Activated naive CD4-positive, alpha-beta T cell treated with anti-CD3 and anti-CD28 coated beads, Interleukin-2, amount 10 ng/mL, durations not matched to agents 7 days and 5 days (primary cell): ENCODE measurements at regions not wholly inside any gene's neighbourhood (a gene's known extent, or its start where the extent isn't known, plus 50 kb on each side); places are given as distances from the start of the nearest gene placed in this dataset.
A peak's percentile ranks its signal among the peaks of the same experiment; 100 is the strongest.
"Not testable (repeated sequence)": the region's sequence is repeated elsewhere in the genome, so short reads cannot be mapped to it uniquely, and the experiment has no call there.

Experiments
- CTCF ChIA-PET: fragments of 350-600 bp; sonication (Branson Sonifier 250); formaldehyde crosslinking; loops from one replicate; lab custom pipeline; 2021; ENCODE audit warnings: antibody characterized with exemption; lab: Charles Lee
- DNase-seq: peaks from one replicate; pipeline ENCODE4 v3.0.0-alpha.2; 2020
- H3K27ac Mint-ChIP-seq: one replicate; pipeline ENCODE4 v1.8.0; 2021; ENCODE audit warnings: mild to moderate bottlenecking, moderate library complexity, mixed read lengths
- H3K27me3 Mint-ChIP-seq: one replicate; pipeline ENCODE4 v1.8.0; 2021; ENCODE audit warnings: mild to moderate bottlenecking, mixed read lengths
- H3K36me3 Mint-ChIP-seq: one replicate; pipeline ENCODE4 v1.8.0; 2021; ENCODE audit warnings: mixed read lengths
- H3K4me1 Mint-ChIP-seq: one replicate; pipeline ENCODE4 v1.8.0; 2021; ENCODE audit warnings: mixed read lengths
- H3K4me3 Mint-ChIP-seq: one replicate; pipeline ENCODE4 v1.8.0; 2021; ENCODE audit warnings: mild to moderate bottlenecking, moderate library complexity, mixed read lengths
- H3K9me3 Mint-ChIP-seq: one replicate; pipeline ENCODE4 v1.8.0; 2021; ENCODE audit warnings: mixed read lengths

GRCh38 chr11:123360267-123360936 lies 69.7 kb upstream of the GRAMD1B start:
- Mint-ChIP-seq H3K4me3 (peak overlapping the region; percentile 1), H3K27ac (no peak overlapping the region), H3K27me3 (peaks cover 43% of the 10 kb centered on the region), H3K4me1 (peaks cover 58% of the 10 kb centered on the region), H3K36me3 (peaks cover 6% of the 10 kb centered on the region), H3K9me3 (no peaks in the 10 kb centered on the region)
- CTCF ChIA-PET, result interaction anchor here (0.7 to 1.5 kb wide), 6 partner anchors 10 to 118 kb away, joined by 3 to 6 read pairs (median 3); no protein-coding TSS in a partner anchor
- no peak for DNase-seq

DNA sequence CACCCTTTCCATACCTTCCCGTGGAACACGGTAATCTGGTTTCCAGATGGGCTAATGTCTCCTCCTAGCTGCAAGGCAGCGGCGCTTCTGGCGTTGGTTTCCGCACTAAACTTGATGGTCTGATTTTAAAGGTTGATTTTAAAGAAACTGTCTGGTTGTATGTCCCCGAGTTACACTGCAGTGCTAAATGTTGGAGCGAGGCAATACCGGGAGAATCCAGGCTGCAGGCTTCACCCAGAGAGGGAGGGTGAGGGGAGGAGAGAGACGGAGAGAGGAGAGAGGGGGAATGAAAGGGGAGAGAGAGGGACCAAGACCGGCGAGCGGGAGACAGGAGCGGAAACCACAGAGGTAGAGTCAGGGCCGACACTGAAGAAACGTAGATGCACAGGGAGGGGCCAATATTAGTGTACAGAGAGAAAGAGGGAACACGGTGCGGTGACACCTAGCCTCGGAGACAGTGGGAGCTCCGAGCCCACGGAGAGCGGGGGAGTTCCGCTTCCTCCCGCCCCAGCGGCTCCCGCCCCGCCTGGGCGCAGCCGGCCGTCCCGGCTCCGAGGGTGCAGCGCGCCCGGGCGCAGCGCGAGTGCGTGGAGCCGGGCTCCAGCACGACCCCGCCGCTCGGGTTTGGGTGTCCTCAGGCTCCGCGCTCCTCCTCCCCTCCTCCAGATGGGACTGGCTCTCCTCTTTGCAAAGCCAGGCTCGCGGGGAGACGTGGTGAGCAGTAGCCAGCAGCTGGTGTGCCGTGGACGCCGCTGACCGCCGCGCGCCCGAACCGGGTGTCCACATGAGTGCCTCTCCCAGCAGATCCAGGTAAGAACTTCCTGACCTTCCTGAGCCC lies 71.9 kb upstream of the GRAMD1B start:
- Mint-ChIP-seq H3K36me3 (peaks cover 6% of the 10 kb centered on the region), H3K27ac (peak overlapping the region; percentile 78), H3K4me1 (peaks cover 51% of the 10 kb centered on the region), H3K27me3 (peaks cover 41% of the 10 kb centered on the region), H3K9me3 (no peaks in the 10 kb centered on the region), H3K4me3 (peak overlapping the region; percentile 81)
- CTCF ChIA-PET, result interaction anchor here (0.8 to 3.8 kb wide), 12 partner anchors 23 to 197 kb away, joined by 3 to 25 read pairs (median 7); no protein-coding TSS in a partner anchor
- DNase-seq, result peak; percentile 66

- peak overlapping the region; percentile 81 for H3K4me3 Mint-ChIP-seq
- H3K27me3 Mint-ChIP-seq, result peaks cover 40% of the 10 kb centered on the region
- H3K27ac Mint-ChIP-seq, result peak overlapping the region; percentile 78
- H3K9me3 Mint-ChIP-seq, result no peaks in the 10 kb centered on the region
- DNase-seq, result no peak
- H3K4me1 Mint-ChIP-seq, result peaks cover 44% of the 10 kb centered on the region
- CTCF ChIA-PET, result interaction anchor here (0.9 to 3.8 kb wide), 12 partner anchors 24 to 121 kb away, joined by 3 to 25 read pairs (median 7); no protein-coding TSS in a partner anchor
- H3K36me3 Mint-ChIP-seq, result peaks cover 2% of the 10 kb centered on the region
Observed at GRCh38 chr11:123357353-123357989, 72.6 kb upstream of the GRAMD1B start.

GRCh38 chr11:123356539-123356938 lies 73.5 kb upstream of the GRAMD1B start:
- H3K4me3 Mint-ChIP-seq, result peak overlapping the region; percentile 81
- no peaks in the 10 kb centered on the region for H3K9me3 Mint-ChIP-seq
- peaks cover 40% of the 10 kb centered on the region for H3K4me1 Mint-ChIP-seq
- CTCF ChIA-PET, result interaction anchor here (0.9 to 3.8 kb wide), 10 partner anchors 49 to 122 kb away, joined by 3 to 25 read pairs (median 10); no protein-coding TSS in a partner anchor
- no peak for DNase-seq
- H3K27me3 Mint-ChIP-seq, result peaks cover 34% of the 10 kb centered on the region
- peaks cover 2% of the 10 kb centered on the region for H3K36me3 Mint-ChIP-seq
- no peak overlapping the region for H3K27ac Mint-ChIP-seq

DNA sequence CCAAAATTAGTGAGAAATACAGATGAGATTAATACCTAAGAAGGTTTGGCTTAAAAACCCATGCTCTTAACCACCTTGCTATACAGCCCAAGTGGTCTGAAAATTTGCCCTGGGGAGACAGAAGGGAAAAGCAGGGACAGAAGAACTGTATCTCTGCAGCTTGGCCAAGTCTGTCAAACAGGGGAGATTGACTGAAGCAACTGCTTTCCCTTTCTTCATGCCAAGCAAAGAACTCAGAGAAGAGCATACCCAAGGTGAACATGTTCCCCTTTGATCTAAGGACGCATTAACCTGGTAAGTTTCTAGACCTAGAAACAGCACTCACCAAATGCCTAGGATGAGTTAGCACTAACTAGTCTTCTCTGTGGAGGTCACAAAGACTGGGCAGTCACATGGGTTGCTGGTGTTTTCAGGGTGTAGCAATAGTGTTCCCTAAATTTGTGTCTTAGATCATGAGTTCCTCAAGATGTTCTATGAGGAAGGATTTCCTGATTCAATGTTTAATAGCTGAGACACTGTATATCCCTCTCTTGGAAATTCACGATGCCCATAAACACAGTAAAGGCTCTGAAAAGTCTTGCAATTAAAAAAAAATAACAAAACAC lies 75.6 kb upstream of the GRAMD1B start:
- DNase-seq, result no peak
- no peak overlapping the region for H3K4me3 Mint-ChIP-seq
- H3K36me3 Mint-ChIP-seq, result no peaks in the 10 kb centered on the region
- CTCF ChIA-PET, result interaction anchor here (1.0 kb wide), 2 partner anchors 49 to 52 kb away, joined by 3 read pairs; no protein-coding TSS in a partner anchor
- no peak overlapping the region for H3K27ac Mint-ChIP-seq
- peaks cover 31% of the 10 kb centered on the region for H3K27me3 Mint-ChIP-seq
- H3K9me3 Mint-ChIP-seq, result no peaks in the 10 kb centered on the region
- H3K4me1 Mint-ChIP-seq, result peaks cover 29% of the 10 kb centered on the region

DNA sequence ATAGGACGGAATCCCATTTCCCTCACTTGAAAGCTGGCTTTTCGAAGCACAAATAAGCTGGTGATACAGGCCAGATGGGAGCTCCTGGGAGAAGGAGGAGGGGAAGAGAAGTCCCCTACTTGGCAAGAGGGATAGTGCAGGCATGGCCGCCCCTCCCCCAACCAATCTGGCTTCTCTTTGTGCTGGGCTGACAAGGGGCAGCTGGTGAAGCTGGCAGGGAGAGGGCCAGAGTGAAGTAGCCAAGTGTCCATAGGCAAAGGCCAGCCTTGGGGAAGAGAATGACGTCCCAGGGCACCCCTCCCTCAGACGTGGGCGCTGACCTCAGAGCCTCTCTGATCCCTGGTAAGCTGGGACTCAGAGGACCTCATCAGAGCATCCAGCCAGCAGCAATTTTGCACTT lies 78.7 kb upstream of the GRAMD1B start:
- CTCF ChIA-PET, result interaction anchor here (1.1 kb wide), 1 partner anchor 51 kb away, joined by 4 read pairs; no protein-coding TSS in a partner anchor
- DNase-seq, result no peak
- no peak overlapping the region for H3K4me3 Mint-ChIP-seq
- peaks cover 34% of the 10 kb centered on the region for H3K27me3 Mint-ChIP-seq
- H3K36me3 Mint-ChIP-seq, result no peaks in the 10 kb centered on the region
- H3K4me1 Mint-ChIP-seq, result peaks cover 2% of the 10 kb centered on the region
- peaks cover 2% of the 10 kb centered on the region for H3K9me3 Mint-ChIP-seq
- no peak overlapping the region for H3K27ac Mint-ChIP-seq

DNA sequence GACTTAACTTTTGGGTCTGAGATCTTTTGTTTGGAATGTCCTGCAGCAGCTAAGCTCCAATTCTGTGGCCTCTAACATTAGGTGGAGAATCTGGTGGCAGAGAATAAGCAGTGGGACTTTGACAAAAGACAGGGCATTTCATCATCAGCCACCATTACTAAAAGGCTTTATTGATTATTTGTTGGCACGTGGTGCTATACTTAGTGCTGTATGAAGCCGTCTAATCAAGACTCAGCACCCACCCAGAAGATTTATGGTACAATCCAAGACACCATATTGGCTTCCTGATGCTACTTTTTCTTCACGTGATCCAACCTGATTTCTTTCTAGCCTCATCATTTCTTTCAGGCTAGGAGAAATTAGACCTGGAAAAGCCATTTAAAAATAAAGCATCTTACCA lies 80.7 kb upstream of the GRAMD1B start:
- Mint-ChIP-seq H3K9me3 (peaks cover 2% of the 10 kb centered on the region), H3K4me1 (no peaks in the 10 kb centered on the region), H3K36me3 (no peaks in the 10 kb centered on the region), H3K4me3 (no peak overlapping the region), H3K27ac (no peak overlapping the region), H3K27me3 (peaks cover 38% of the 10 kb centered on the region)
- CTCF ChIA-PET, result no interaction called here
- no peak for DNase-seq

- Mint-ChIP-seq H3K9me3 (peaks cover 6% of the 10 kb centered on the region), H3K4me3 (no peak overlapping the region), H3K27ac (no peak overlapping the region), H3K36me3 (no peaks in the 10 kb centered on the region), H3K27me3 (peaks cover 34% of the 10 kb centered on the region), H3K4me1 (no peaks in the 10 kb centered on the region)
- no peak for DNase-seq
- CTCF ChIA-PET, result no interaction called here
Observed at GRCh38 chr11:123344790-123345357, 85.2 kb upstream of the GRAMD1B start.

GRCh38 chr11:123344188-123344587 lies 85.9 kb upstream of the GRAMD1B start:
- H3K4me1 Mint-ChIP-seq, DNase-seq, H3K27ac Mint-ChIP-seq, H3K4me3 Mint-ChIP-seq, H3K9me3 Mint-ChIP-seq, H3K36me3 Mint-ChIP-seq: not testable (repeated sequence)
- H3K27me3 Mint-ChIP-seq, result peaks cover 32% of the 10 kb centered on the region
- CTCF ChIA-PET, result interaction anchor here (0.9 kb wide), 1 partner anchor 134 kb away, joined by 3 read pairs; no protein-coding TSS in a partner anchor

DNA sequence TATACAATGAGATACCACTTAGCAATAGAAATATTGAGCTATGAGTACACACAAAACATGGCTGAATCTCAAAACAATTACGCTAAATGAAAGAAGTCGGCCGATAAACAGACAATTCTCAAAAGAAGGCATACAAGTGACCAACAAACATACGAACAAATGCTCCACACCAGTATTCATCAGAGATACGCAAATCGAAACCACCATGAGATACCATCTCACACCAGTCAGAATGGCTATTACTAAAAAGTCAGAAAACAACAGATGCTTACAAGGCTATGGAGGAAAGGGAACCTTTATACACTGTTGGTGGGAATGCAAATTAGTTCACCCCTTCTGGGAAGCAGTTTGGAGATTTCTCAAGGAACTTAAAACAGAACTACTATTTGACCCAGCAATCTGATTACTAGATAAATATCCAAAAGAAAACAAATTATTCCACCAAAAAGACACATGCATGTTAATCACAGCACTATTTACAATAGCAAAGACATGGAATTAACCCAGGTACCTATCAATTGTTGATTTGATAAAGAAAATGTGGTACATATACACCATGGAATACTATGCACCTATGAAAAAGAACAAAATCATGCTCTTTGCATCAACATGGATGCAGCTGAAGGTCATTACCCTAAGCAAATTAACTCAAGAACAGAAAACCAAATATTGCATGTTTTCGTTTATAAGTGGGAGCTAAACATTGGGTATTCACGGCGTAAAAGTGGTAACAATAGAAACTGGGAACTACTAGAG lies 90.9 kb upstream of the GRAMD1B start:
- H3K9me3 Mint-ChIP-seq, result peaks cover 9% of the 10 kb centered on the region
- no peaks in the 10 kb centered on the region for H3K4me1 Mint-ChIP-seq
- peaks cover 19% of the 10 kb centered on the region for H3K27me3 Mint-ChIP-seq
- no peak overlapping the region for H3K27ac Mint-ChIP-seq
- no peak overlapping the region for H3K4me3 Mint-ChIP-seq
- CTCF ChIA-PET, result interaction anchor here (0.6 to 1.5 kb wide), 2 partner anchors 8 to 55 kb away, joined by 3 read pairs; no protein-coding TSS in a partner anchor
- no peaks in the 10 kb centered on the region for H3K36me3 Mint-ChIP-seq
- no peak for DNase-seq

GRCh38 chr11:123338266-123338800 lies 91.7 kb upstream of the GRAMD1B start:
- no peak for DNase-seq
- Mint-ChIP-seq H3K9me3 (peaks cover 10% of the 10 kb centered on the region), H3K4me3 (no peak overlapping the region), H3K36me3 (no peaks in the 10 kb centered on the region), H3K4me1 (no peaks in the 10 kb centered on the region), H3K27ac (no peak overlapping the region), H3K27me3 (peaks cover 19% of the 10 kb centered on the region)
- CTCF ChIA-PET, result interaction anchor here (0.6 to 1.5 kb wide), 3 partner anchors 9 to 56 kb away, joined by 3 read pairs; no protein-coding TSS in a partner anchor

- no peak for DNase-seq
- Mint-ChIP-seq H3K9me3 (peaks cover 7% of the 10 kb centered on the region), H3K4me3 (no peak overlapping the region), H3K27me3 (peaks cover 7% of the 10 kb centered on the region), H3K36me3 (no peaks in the 10 kb centered on the region), H3K27ac (no peak overlapping the region), H3K4me1 (no peaks in the 10 kb centered on the region)
- CTCF ChIA-PET, result no interaction called here
Observed at GRCh38 chr11:123334925-123335324, 95.1 kb upstream of the GRAMD1B start.
